ENCODE measurements at regions not wholly inside any gene's neighbourhood (a gene's known extent, or its start where the extent isn't known, plus 50 kb on each side); places are given as distances from the start of the nearest gene placed in this dataset.
"Not testable (repeated sequence)": the region's sequence is repeated elsewhere in the genome, so short reads cannot be mapped to it uniquely, and the experiment has no call there.

- DNase-seq = no peak
Observed at GRCh38 chr2:61671561-61672315, 133.6 kb upstream of the XPO1 start.

GRCh38 chr2:61670591-61671501, 132.7 kb upstream of the XPO1 start:
- DNase-seq = no peak

- DNase-seq = no peak
Observed at GRCh38 chr2:61664190-61664589, 126.0 kb upstream of the XPO1 start.

GRCh38 chr2:61662990-61663389, 124.8 kb upstream of the XPO1 start:
- no peak for DNase-seq

GRCh38 chr2:61660511-61661388, 122.6 kb upstream of the XPO1 start:
- DNase-seq = no peak

GRCh38 chr2:61658841-61659780, 121.0 kb upstream of the XPO1 start:
- no peak for DNase-seq

- not testable (repeated sequence) for DNase-seq
Observed at GRCh38 chr2:61649946-61650345, 111.8 kb upstream of the XPO1 start.

- DNase-seq = no peak
Observed at GRCh38 chr2:61649021-61649420, 110.9 kb upstream of the XPO1 start.

GRCh38 chr2:61647044-61647443, 108.9 kb upstream of the XPO1 start:
- no peak for DNase-seq

GRCh38 chr2:61645911-61646310, 107.8 kb upstream of the XPO1 start:
- no peak for DNase-seq

- DNase-seq = not testable (repeated sequence)
Observed at GRCh38 chr2:61643153-61643552, 105.0 kb upstream of the XPO1 start.

- no peak for DNase-seq
Observed at GRCh38 chr2:61640406-61640805, 102.2 kb upstream of the XPO1 start.

- DNase-seq = no peak
Observed at GRCh38 chr2:61639721-61640120, 101.6 kb upstream of the XPO1 start.

- no peak for DNase-seq
Observed at GRCh38 chr2:61636686-61637085, 98.5 kb upstream of the XPO1 start.

GRCh38 chr2:61634512-61634911, 96.4 kb upstream of the XPO1 start:
- no peak for DNase-seq

- DNase-seq = no peak
Observed at GRCh38 chr2:61633250-61633649, 95.1 kb upstream of the XPO1 start.

GRCh38 chr2:61632276-61633169, 94.4 kb upstream of the XPO1 start:
- DNase-seq = no peak

- DNase-seq = no peak
Observed at GRCh38 chr2:61631321-61631720, 93.2 kb upstream of the XPO1 start.

- no peak for DNase-seq
Observed at GRCh38 chr2:61626827-61627226, 88.7 kb upstream of the XPO1 start.

GRCh38 chr2:61623747-61624146, 85.6 kb upstream of the XPO1 start:
- DNase-seq = no peak
